ENCODE measurements at regions not wholly inside any gene's neighbourhood (a gene's known extent, or its start where the extent isn't known, plus 50 kb on each side); places are given as distances from the start of the nearest gene placed in this dataset.

- TF ChIP-seq CTCF (IDR thresholded peaks at IDR 0.05) (no peak), EP300 (IDR thresholded peaks at IDR 0.05) (no peak)
These were observed 93.5 kb upstream of the SASH1 start for GRCh38 chr6:148249160-148249559.

All from tibial nerve (tissue), 4 donors.